ENCODE measurements at regions not wholly inside any gene's neighbourhood (a gene's known extent, or its start where the extent isn't known, plus 50 kb on each side); places are given as distances from the start of the nearest gene placed in this dataset.

- Histone ChIP-seq H3K9me3 (no peaks in the 10 kb centered on the region), H3K4me1 (peaks cover 3 to 10% (median 7%) of the 10 kb centered on the region in 4 donors), H3K36me3 (no peaks in the 10 kb centered on the region), H3K27ac (peak overlapping the region in 3 of 4 donors; percentile 46 to 55 (median 50)), H3K4me3 (no peak overlapping the region), H3K27me3 (no peaks in the 10 kb centered on the region)
- WGBS, 2 donors, result 43 to 49% methylated on average over 7 of the region's 7 CpGs
- ATAC-seq (ENCODE audit: low FRiP score in 2 of 2) (no peak), DNase-seq (no peak)
- no peak for TF ChIP-seq CTCF (IDR thresholded peaks at IDR 0.05)
- TF ChIP-seq POLR2A (IDR thresholded peaks at IDR 0.05), result no peak
- no peak for TF ChIP-seq POLR2AphosphoS5 (IDR thresholded peaks at IDR 0.05)
- no peak for TF ChIP-seq EP300 (IDR thresholded peaks at IDR 0.05)
Measured at GRCh38 chr11:12598330-12599256, 75.6 kb upstream of the TEAD1 start.

- no peaks in the 10 kb centered on the region for H3K36me3 ChIP-seq
- H3K4me1 ChIP-seq, result peaks cover 3 to 10% (median 7%) of the 10 kb centered on the region in 4 donors
- peak overlapping the region in 2 of 4 donors; percentile 46 to 50 for H3K27ac ChIP-seq
- TF ChIP-seq POLR2AphosphoS5 (IDR thresholded peaks at IDR 0.05) (peak; percentile 57 to 72), CTCF (IDR thresholded peaks at IDR 0.05) (peak; percentile 72 to 88 (median 78)), EP300 (IDR thresholded peaks at IDR 0.05) (peak in 2 of 4 donors; percentile 29 to 93), POLR2A (IDR thresholded peaks at IDR 0.05) (no peak)
- H3K9me3 ChIP-seq, result no peaks in the 10 kb centered on the region
- DNase-seq (peak; percentile 93 to 94), ATAC-seq (ENCODE audit: low FRiP score in 2 of 2) (peak; percentile 84 to 96)
- no peaks in the 10 kb centered on the region for H3K27me3 ChIP-seq
- no peak overlapping the region for H3K4me3 ChIP-seq
- WGBS, 2 donors, result 58 to 69% methylated on average over 15 of the region's 15 CpGs
Measured at GRCh38 chr11:12599408-12600143, 74.6 kb upstream of the TEAD1 start.

- ATAC-seq (ENCODE audit: low FRiP score in 2 of 2) (no peak), DNase-seq (no peak)
- H3K36me3 ChIP-seq, result no peaks in the 10 kb centered on the region
- H3K9me3 ChIP-seq, result no peaks in the 10 kb centered on the region
- TF ChIP-seq POLR2A (IDR thresholded peaks at IDR 0.05) (no peak), EP300 (IDR thresholded peaks at IDR 0.05) (no peak), CTCF (IDR thresholded peaks at IDR 0.05) (no peak), POLR2AphosphoS5 (IDR thresholded peaks at IDR 0.05) (no peak)
- no peak overlapping the region for H3K4me3 ChIP-seq
- WGBS, 2 donors, result 87 to 91% methylated on average over 6 of the region's 6 CpGs
- H3K27ac ChIP-seq, result no peak overlapping the region
- peaks cover 3 to 10% (median 7%) of the 10 kb centered on the region in 4 donors for H3K4me1 ChIP-seq
- H3K27me3 ChIP-seq, result no peaks in the 10 kb centered on the region
Measured at GRCh38 chr11:12600829-12601228, 73.4 kb upstream of the TEAD1 start.

GRCh38 chr11:12602421-12602820, 71.8 kb upstream of the TEAD1 start:
- Histone ChIP-seq H3K27ac (no peak overlapping the region), H3K9me3 (no peaks in the 10 kb centered on the region), H3K27me3 (no peaks in the 10 kb centered on the region), H3K4me3 (no peak overlapping the region), H3K4me1 (peaks cover 3 to 10% (median 7%) of the 10 kb centered on the region in 4 donors), H3K36me3 (no peaks in the 10 kb centered on the region)
- DNase-seq (no peak), ATAC-seq (ENCODE audit: low FRiP score in 2 of 2) (peak in 1 of 2 donors; percentile 36)
- TF ChIP-seq POLR2A (IDR thresholded peaks at IDR 0.05) (no peak), CTCF (IDR thresholded peaks at IDR 0.05) (no peak), EP300 (IDR thresholded peaks at IDR 0.05) (no peak), POLR2AphosphoS5 (IDR thresholded peaks at IDR 0.05) (no peak)
- 67 to 73% methylated on average over 4 of the region's 4 CpGs for WGBS, 2 donors

Measured in upper lobe of left lung (tissue), 6 donors.